CD4-positive, alpha-beta T cell treated with Interleukin-15 for 1 hour (primary cell): ENCODE measurements at regions not wholly inside any gene's neighbourhood (a gene's known extent, or its start where the extent isn't known, plus 50 kb on each side); places are given as distances from the start of the nearest gene placed in this dataset.
"Not testable (repeated sequence)": the region's sequence is repeated elsewhere in the genome, so short reads cannot be mapped to it uniquely, and the experiment has no call there.

Experiments used
- DNase-seq: peaks from one replicate; pipeline ENCODE4 v3.0.0-alpha.2; 2020

DNA sequence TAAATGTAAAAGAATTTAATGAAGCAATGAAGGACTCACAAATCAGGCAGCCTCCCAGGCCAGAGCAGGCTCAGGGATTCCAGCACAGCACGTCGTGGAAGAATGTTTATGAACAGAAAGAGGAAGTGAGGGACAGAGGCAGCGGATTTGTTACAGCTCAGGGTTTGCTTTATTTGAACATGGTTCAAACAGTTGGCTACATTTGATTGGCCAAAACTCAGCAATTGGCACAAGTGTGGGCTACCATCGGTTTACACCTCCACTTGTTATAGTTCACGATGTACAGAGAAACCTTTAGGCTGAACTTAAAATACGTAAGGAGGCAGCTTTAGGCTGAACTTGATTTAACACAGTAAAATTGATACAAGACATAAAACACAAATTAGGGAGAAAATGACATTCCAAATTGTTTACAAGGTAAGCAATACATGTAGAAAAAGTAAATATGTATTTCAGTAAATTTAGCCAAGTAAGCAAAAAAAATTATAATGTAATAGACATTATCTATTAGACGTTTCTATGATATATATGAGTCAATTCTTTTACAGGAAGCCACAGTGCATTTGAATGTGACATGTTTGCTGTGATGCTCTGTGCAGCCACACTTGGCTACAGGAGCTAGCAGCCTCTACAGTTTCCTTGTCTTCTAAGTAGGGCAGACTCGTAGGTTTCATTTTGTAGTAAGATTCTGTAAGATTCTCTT is 126.5 kb downstream of the ADSS2 start:
- peak; percentile 49 for DNase-seq

DNA sequence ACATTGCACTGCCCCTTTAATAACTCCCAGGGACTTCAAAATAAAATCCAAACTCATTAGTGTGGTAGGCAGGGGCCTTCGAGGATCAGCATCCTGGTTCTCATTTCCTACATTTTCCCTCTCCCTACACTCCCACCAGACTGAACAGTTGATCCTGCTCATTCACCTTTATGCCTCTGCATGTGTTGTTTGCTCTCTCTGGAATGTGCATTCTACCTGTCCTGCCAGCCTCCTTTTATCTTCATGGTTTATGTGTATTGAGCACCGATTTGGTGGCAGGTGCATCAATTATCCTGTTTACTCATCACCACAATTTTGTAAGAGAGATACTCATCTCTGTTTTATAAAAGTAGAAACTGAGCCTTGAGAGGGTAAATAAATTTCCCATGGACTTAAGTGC is 125.0 kb downstream of the ADSS2 start:
- DNase-seq = no peak

GRCh38 chr1:244327533-244327932 is 124.2 kb downstream of the ADSS2 start:
- DNase-seq = no peak

GRCh38 chr1:244328476-244328875 is 123.2 kb downstream of the ADSS2 start:
- DNase-seq = no peak

DNA sequence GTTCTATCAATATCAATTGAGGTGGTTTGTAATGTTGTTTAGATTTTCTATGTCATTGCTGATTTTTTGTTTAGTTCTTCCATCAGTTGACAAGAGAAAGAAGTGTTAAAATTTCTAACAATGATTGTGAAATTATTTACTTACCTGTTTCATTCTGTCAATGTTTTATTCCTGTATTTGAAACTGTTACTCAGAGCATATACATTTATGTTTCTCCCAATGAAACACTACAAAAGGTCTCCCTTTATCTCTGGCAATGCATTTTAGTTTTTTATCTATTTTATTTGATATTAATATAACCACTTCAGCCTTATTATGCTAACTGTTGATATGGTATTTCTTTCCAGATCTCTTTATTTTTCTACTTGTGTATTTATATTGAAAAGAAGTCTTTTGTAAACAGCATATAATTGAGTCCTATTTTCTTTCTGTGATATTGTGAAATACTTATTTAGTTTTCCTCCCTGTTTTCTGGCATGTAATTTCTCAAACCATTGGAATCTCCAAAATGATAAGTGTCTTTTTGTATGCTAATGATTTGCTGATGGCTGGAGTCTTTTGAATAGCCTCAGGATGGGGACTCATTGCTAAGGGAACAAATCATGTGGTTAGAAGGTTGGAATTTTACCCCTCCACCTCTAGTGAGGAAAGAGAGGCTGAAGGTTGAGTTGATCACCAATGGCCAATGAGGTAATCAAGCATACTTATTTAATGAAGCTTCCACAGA is 122.0 kb downstream of the ADSS2 start:
- DNase-seq = no peak

DNA sequence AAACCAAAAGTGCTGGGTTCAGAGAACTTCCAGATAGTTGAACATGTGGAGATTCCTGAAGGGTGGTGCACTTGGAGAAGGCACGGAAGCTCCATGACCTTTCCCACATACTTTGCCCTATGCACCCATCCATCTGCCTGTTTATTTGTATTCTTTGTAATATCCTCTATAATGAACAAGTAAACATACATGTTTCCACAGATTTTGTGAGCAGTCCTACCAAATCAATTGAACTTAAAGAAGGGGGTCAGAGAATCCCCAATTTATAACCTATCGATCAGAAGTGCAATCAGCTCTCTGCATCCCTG is 121.4 kb downstream of the ADSS2 start:
- no peak for DNase-seq

GRCh38 chr1:244332761-244333160 is 118.9 kb downstream of the ADSS2 start:
- not testable (repeated sequence) for DNase-seq

- DNase-seq = not testable (repeated sequence)
These were observed 117.4 kb downstream of the ADSS2 start for GRCh38 chr1:244334315-244334714.

- DNase-seq = not testable (repeated sequence)
These were observed 116.9 kb downstream of the ADSS2 start for GRCh38 chr1:244334842-244335241.

GRCh38 chr1:244335456-244335855 is 116.3 kb downstream of the ADSS2 start:
- DNase-seq = no peak

DNA sequence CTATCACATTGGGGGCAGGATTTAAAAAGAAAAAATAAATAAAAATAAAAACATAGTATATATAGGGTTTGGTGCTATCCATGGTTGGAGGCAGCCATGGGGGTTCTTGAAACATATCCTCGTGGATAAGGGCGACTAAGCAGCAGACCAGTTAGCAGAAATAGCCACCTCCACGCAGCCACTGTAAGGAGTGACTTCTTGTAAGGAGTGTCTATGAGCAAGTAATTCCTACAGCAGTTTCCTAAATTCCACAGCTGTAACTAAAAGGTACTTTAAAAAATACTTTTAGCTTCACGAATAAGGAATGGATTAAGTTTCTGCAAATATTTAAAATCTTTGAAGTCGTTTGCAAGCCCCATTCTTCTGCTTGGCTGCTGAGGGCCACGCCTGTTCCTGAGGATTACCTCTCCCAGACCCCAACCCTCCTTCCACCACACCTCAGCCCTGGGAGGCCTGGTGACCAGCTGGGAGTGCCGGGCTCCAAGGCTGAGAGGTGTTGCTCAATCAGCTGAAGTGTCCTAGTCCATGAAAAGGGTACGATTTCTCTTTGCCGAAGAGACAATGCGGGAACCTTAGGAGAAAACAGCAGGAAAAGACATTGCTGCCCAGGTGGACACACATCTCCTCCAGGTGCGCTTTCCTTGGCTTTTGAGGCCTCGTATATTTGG is 115.3 kb downstream of the ADSS2 start:
- DNase-seq = no peak

GRCh38 chr1:244337839-244338238 is 113.9 kb downstream of the ADSS2 start:
- no peak for DNase-seq

GRCh38 chr1:244339073-244339692 is 112.5 kb downstream of the ADSS2 start:
- no peak for DNase-seq

DNA sequence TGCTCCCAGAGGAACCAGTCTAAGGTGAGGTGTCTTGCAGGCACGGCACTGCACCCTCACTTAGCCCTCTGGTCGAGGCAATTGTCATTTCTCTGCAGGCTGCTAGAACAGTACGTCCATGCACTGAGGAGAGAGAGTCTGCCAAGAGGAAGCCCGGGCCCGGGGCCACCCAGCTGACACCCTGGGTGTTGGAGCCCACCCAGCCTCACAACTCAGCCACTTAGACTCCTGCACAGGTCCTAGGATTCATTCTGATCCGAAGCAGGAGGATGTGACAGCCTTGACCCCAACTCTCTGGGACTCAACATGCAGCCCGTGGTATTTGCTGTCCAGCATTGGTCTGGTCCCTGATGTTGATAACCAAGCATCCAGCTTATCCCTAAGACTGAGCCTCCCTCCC is 111.9 kb downstream of the ADSS2 start:
- no peak for DNase-seq

GRCh38 chr1:244340396-244340795 is 111.3 kb downstream of the ADSS2 start:
- no peak for DNase-seq

- DNase-seq = peak; percentile 41
These were observed 110.0 kb downstream of the ADSS2 start for GRCh38 chr1:244341455-244342450.

DNA sequence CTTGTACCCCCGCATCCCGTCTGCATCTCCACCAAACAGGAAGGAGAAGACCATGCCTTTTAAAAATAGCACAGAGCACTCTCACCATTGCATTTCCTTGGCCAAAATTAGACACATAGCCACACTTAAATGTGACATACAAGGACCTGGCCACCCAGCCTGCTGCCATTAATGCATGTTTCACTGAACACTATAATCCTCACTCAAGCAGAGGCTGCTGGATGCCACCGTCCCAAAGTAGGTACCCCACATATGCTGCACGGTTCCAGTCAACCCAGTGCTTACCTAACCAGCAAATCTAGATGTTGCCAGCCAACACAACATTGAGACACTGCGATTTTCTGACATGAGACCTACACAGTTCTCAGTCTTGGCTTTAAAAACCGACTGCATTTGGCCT is 107.7 kb downstream of the ADSS2 start:
- DNase-seq = no peak

DNA sequence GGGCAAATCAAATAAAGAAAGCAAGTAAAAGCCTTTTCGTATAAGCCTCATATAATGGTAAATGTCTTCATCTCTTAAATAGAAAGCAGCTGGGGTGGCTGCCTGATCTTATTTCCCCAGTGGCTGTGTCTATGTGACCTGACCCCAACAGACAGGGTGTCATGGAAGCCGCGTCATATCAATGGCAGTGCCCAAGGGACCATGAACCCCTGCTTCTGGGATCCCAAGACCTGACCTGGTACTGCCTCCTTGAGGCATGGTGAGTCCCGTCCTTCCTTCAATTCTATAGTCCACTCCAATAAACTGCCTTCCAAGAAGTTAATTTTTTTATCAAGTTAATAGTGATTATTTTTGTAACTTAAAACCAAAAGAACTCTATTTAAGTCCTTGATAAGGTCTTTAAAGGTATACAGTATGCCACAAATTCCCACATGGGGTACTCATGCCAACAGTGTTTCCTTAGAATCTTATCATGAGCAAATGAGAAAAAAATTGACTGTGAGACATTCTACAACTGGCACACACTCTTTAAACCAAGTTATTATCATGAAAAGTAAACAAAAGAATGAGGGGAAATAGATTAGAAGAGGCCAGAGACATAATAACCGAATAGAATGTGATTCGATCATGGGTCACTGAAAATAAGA is 104.6 kb downstream of the ADSS2 start:
- no peak for DNase-seq

DNA sequence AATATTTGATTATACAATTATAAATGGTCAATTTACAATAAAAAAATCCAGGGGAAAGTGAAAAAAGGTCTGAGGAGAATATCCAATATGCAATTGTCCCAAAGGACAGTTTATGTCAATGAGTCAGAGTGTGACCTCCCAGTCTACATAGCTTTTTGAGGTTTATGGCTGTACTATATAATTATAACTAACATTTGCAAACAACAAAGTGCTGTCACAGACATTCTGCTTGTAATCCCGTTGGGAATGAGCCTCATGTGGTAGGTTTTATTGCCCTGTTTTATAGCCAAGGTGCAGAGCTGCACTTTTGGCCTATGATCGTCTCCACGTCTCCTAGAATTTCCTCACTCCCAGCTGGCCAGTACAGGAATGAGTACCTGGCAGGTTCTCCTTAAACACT is 103.8 kb downstream of the ADSS2 start:
- DNase-seq = no peak

DNA sequence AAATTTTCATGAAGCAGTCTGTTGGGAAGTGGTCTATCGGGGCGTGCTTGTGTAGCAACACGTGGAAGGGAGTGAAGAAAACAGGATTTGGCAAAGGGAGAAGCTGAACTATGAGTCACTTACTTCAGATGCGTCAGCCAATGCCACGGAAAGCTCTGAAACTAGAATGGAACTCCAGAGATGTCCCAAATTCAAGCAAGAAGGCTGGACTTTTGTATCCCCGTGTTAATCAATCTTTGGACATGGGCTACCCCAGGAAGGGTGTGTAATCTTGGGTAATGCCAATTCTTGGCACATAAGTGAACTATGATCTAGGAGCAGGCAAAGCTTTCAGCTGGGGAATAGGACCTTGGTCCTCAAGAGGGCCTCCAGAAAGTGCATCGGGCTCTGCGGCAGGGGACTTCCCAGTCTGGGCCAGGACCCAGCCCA is 102.6 kb downstream of the ADSS2 start:
- no peak for DNase-seq

GRCh38 chr1:244349581-244350001 is 102.1 kb downstream of the ADSS2 start:
- DNase-seq = no peak

DNA sequence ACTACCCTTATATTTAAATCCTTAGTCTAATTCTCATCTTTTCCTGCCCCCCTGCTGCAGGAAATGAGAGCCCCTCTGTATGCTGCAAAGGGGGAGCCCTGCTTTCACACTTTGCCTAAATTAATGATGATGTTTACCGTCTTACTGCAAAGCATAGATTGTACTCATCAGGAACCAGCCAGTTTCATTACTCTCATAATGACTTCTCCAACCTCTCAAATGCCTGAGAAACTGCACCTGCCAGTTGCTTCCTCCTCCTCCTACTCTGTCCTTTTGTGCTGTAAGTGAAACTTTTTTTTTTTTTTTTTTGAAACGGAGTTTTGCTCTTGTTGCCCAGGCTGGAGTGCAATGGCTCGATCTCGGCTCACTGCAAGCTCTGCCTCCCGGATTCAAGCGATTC is 101.7 kb downstream of the ADSS2 start:
- DNase-seq = no peak
